ENCODE measurements at regions not wholly inside any gene's neighbourhood (a gene's known extent, or its start where the extent isn't known, plus 50 kb on each side); places are given as distances from the start of the nearest gene placed in this dataset.

GRCh38 chr21:15483138-15483780 is 246.5 kb upstream of the USP25 start (continued):
- TF ChIP-seq CHD7 (IDR thresholded peaks at IDR 0.05; ENCODE audit: low read depth, low read length), result no peak
- TF ChIP-seq CTCF (IDR thresholded peaks at IDR 0.05 in 2 of 3, conservative IDR thresholded peaks at IDR 0.05 in 1 of 3; ENCODE audit: insufficient read depth in 2 of 3, low read depth in 1 of 3, low read length in 3 of 3), result peak; percentile 86 to 90 (median 88)
- peak; percentile 94 to 97 for TF ChIP-seq RAD21 (CRISPR knock-in tag; conservative IDR thresholded peaks at IDR 0.05 in 1 of 2, IDR thresholded peaks at IDR 0.05 in 1 of 2)
- TF ChIP-seq DEAF1 (CRISPR knock-in tag; IDR thresholded peaks at IDR 0.05), result peak; percentile 87
- no peak for TF ChIP-seq HDGF (IDR thresholded peaks at IDR 0.05)
- TF ChIP-seq ARID2 (IDR thresholded peaks at IDR 0.05), result 0 out of 2 replicates have a peak, but pooled peaks have one; percentile 46
- TF ChIP-seq L3MBTL2 (IDR thresholded peaks at IDR 0.05), result 0 out of 2 replicates have a peak, but pooled peaks have one; percentile 12
